PC-9 (cell line): ENCODE measurements at regions not wholly inside any gene's neighbourhood (a gene's known extent, or its start where the extent isn't known, plus 50 kb on each side); places are given as distances from the start of the nearest gene placed in this dataset.

Source experiments
- BruUV-seq: library from RNA; stranded (reverse); fragments of 400-500 nt; replicated peaks from 2 replicates; lab custom pipeline; 2021; lab: Mats Ljungman, UMichigan
- CTCF ChIA-PET: fragments of 300-600 bp; sonication (Branson Sonifier 250); formaldehyde crosslinking; loops from one replicate; lab custom pipeline; 2022; ENCODE audit warnings: antibody characterized with exemption; lab: Charles Lee
- POLR2A ChIA-PET: fragments of 300-600 bp; sonication (Branson Sonifier 250); formaldehyde crosslinking; loops from one replicate; lab custom pipeline; 2022; ENCODE audit warnings: antibody characterized with exemption; ENCODE audit not compliant: unreplicated experiment; lab: Charles Lee
- DNase-seq, 2 experiments: peaks; one replicate each; pipeline versions ENCODE4 v3.0.0 to v3.0.0-alpha.2; 2015 to 2022; ENCODE audit warnings: mixed read lengths in 1 of 2
- H2AFZ ChIP-seq: fragments of 200-600 bp; sonication (generic); 2 replicates; pipeline ENCODE4 v1.8.1; 2017; ENCODE audit warnings: antibody characterized with exemption
- H3F3A ChIP-seq: fragments of 200-600 bp; sonication (generic); 2 replicates; pipeline ENCODE4 v1.8.1; 2017; ENCODE audit warnings: antibody characterized with exemption, mild to moderate bottlenecking, low read depth; ENCODE audit not compliant: insufficient read depth
- H3K27ac ChIP-seq: fragments of 200-600 bp; sonication (generic); 2 replicates; pipeline ENCODE4 v1.6.1; 2016; ENCODE audit warnings: mixed run types
- H3K27me3 ChIP-seq: fragments of 200-600 bp; sonication (generic); 2 replicates; pipeline ENCODE4 v1.6.1; 2016; ENCODE audit warnings: low read depth, mixed run types; ENCODE audit not compliant: insufficient read depth
- H3K36me3 ChIP-seq: fragments of 200-600 bp; sonication (generic); 2 replicates; pipeline ENCODE4 v1.6.1; 2016; ENCODE audit warnings: low read depth, mixed run types
- H3K4me1 ChIP-seq: fragments of 200-600 bp; sonication (generic); replicated peaks from 2 replicates; pipeline ENCODE4 v1.6.1; 2016; ENCODE audit warnings: mixed run types; ENCODE audit not compliant: insufficient read depth
- H3K4me2 ChIP-seq: fragments of 200-600 bp; sonication (generic); 2 replicates; pipeline ENCODE4 v1.6.1; 2017; ENCODE audit warnings: mixed run types
- H3K4me3 ChIP-seq: fragments of 200-600 bp; sonication (generic); 2 replicates; pipeline ENCODE4 v1.6.1; 2016; ENCODE audit warnings: mixed run types
- H3K79me2 ChIP-seq: fragments of 200-600 bp; sonication (generic); 2 replicates; pipeline ENCODE4 v1.6.1; 2017; ENCODE audit warnings: low read depth, mixed run types
- H3K9me2 ChIP-seq: fragments of 200-600 bp; sonication (generic); 2 replicates; pipeline ENCODE4 v1.8.1; 2017; ENCODE audit warnings: mild to moderate bottlenecking; ENCODE audit not compliant: insufficient read depth
- H3K9me3 ChIP-seq: fragments of 200-600 bp; sonication (generic); 2 replicates; pipeline ENCODE4 v1.8.1; 2016; ENCODE audit warnings: low read depth; ENCODE audit not compliant: insufficient read depth
- H4K20me1 ChIP-seq: fragments of 200-600 bp; sonication (generic); 2 replicates; pipeline ENCODE4 v1.8.1; 2017; ENCODE audit not compliant: insufficient read depth
- EZH2 ChIP-seq: fragments of 200-600 bp; sonication (generic); IDR thresholded peaks from 2 replicates; pipeline ENCODE4 v1.8.0; 2017; ENCODE audit warnings: antibody characterized with exemption, low read depth
- intact Hi-C: fragments of 100-400 bp; cut with micrococcal nuclease; formaldehyde crosslinking; loops from one replicate; pipeline ENCODE4 v1.10.0; 2022; ENCODE audit not compliant: unreplicated experiment
- TF ChIP-seq, protein P1 (sequence below): fragments of 200-600 bp; sonication (generic); conservative IDR thresholded peaks from 2 replicates; pipeline ENCODE4 v1.6.1; 2017; ENCODE audit warnings: mixed run types, antibody characterized with exemption, mild to moderate bottlenecking, moderate library complexity

- Histone ChIP-seq H3K4me3 (no peak overlapping the region), H3F3A (peaks cover 30% of the 10 kb centered on the region), H4K20me1 (no peaks in the 10 kb centered on the region), H3K27ac (no peak overlapping the region), H3K9me3 (no peaks in the 10 kb centered on the region), H3K36me3 (no peaks in the 10 kb centered on the region), H3K4me2 (no peak overlapping the region), H3K27me3 (no peaks in the 10 kb centered on the region), H3K9me2 (no peaks in the 10 kb centered on the region), H3K4me1 (peaks cover 32% of the 10 kb centered on the region), H2AFZ (no peak overlapping the region), H3K79me2 (no peaks in the 10 kb centered on the region)
- BruUV-seq: no TSS peak
- intact Hi-C loops: no loop called here
- TF ChIP-seq, protein P1, sequence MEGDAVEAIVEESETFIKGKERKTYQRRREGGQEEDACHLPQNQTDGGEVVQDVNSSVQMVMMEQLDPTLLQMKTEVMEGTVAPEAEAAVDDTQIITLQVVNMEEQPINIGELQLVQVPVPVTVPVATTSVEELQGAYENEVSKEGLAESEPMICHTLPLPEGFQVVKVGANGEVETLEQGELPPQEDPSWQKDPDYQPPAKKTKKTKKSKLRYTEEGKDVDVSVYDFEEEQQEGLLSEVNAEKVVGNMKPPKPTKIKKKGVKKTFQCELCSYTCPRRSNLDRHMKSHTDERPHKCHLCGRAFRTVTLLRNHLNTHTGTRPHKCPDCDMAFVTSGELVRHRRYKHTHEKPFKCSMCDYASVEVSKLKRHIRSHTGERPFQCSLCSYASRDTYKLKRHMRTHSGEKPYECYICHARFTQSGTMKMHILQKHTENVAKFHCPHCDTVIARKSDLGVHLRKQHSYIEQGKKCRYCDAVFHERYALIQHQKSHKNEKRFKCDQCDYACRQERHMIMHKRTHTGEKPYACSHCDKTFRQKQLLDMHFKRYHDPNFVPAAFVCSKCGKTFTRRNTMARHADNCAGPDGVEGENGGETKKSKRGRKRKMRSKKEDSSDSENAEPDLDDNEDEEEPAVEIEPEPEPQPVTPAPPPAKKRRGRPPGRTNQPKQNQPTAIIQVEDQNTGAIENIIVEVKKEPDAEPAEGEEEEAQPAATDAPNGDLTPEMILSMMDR: no peak
- no peak for TF ChIP-seq EZH2
- no peak for DNase-seq
- ChIA-PET CTCF (no interaction called here), POLR2A (no interaction called here)
These were observed 113.7 kb downstream of the TNFAIP3 start for GRCh38 chr6:137980777-137981176.

- Histone ChIP-seq H3F3A (peaks cover 30% of the 10 kb centered on the region), H3K27ac (no peak overlapping the region), H3K9me2 (no peaks in the 10 kb centered on the region), H3K4me2 (no peak overlapping the region), H3K9me3 (no peaks in the 10 kb centered on the region), H3K4me1 (peaks cover 30% of the 10 kb centered on the region), H3K27me3 (no peaks in the 10 kb centered on the region), H3K79me2 (no peaks in the 10 kb centered on the region), H3K36me3 (no peaks in the 10 kb centered on the region), H3K4me3 (no peak overlapping the region), H2AFZ (no peak overlapping the region), H4K20me1 (no peaks in the 10 kb centered on the region)
- intact Hi-C loops: no loop called here
- CTCF ChIA-PET: no interaction called here
- TF ChIP-seq EZH2: no peak
- TF ChIP-seq, protein P1: no peak
- POLR2A ChIA-PET: no interaction called here
- DNase-seq: no peak
- no TSS peak for BruUV-seq
These were observed 114.7 kb downstream of the TNFAIP3 start for GRCh38 chr6:137981758-137982157.

DNA sequence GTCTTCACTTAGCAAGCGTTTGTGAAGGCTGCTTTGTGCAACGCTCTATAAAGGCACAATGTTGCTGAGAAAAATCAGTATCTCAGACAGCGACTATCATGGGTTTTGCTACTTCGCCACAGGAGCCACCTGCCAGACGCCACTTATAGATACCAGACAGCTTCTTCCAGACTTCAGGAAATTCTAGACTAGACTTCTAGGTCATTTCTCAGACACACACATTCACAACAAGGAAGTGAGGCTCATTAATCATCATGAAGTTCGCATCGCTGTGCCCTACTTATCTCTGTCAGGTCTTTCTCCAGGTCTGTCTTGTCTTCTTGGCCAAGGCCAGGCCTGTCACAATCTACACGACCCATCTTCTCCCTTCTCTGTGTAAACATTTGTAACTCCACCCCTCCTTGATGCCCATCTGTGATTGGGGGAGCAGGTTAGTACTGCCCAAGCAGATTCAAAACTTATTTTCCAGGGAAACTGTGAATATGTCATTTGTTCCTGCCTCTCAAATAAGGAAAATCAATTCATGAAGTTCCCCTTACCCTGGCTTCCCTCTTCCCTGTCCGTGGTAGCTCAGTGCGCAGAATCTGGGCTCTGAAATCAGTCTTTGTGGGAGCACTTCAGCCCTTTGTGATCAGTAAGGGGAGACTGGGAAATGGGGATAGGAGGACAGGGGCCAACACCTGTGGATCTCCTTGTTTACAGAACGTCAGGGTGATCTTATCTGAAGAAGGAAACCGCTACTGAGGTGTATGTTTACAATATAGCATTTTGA is 115.5 kb downstream of the TNFAIP3 start:
- H2AFZ ChIP-seq: no peak overlapping the region
- no peaks in the 10 kb centered on the region for H3K36me3 ChIP-seq
- no peak for TF ChIP-seq EZH2
- TF ChIP-seq, protein P1: no peak
- no peak for DNase-seq
- no peaks in the 10 kb centered on the region for H3K27me3 ChIP-seq
- peaks cover 28% of the 10 kb centered on the region for H3F3A ChIP-seq
- no peaks in the 10 kb centered on the region for H3K9me2 ChIP-seq
- intact Hi-C loops: no loop called here
- no peak overlapping the region for H3K4me3 ChIP-seq
- ChIA-PET CTCF (no interaction called here), POLR2A (no interaction called here)
- BruUV-seq: no TSS peak
- H4K20me1 ChIP-seq: no peaks in the 10 kb centered on the region
- H3K27ac ChIP-seq: no peak overlapping the region
- H3K79me2 ChIP-seq: no peaks in the 10 kb centered on the region
- H3K4me2 ChIP-seq: no peak overlapping the region
- H3K9me3 ChIP-seq: no peaks in the 10 kb centered on the region
- H3K4me1 ChIP-seq: peaks cover 22% of the 10 kb centered on the region
